ENCODE measurements at regions not wholly inside any gene's neighbourhood (a gene's known extent, or its start where the extent isn't known, plus 50 kb on each side); places are given as distances from the start of the nearest gene placed in this dataset.

GRCh38 chr12:114192013-114192412 is 213.9 kb downstream of the TBX5 start:
- Histone ChIP-seq H3K4me2 (ENCODE audit: low read length) (no peak overlapping the region), H3F3A (ENCODE audit: insufficient read depth, low read length, poor library complexity, severe bottlenecking) (no peaks in the 10 kb centered on the region), H3K36me3 (ENCODE audit: insufficient read depth, low read length) (no peaks in the 10 kb centered on the region), H3K4me3 (ENCODE audit: low read length) (no peak overlapping the region), H3K27me3 (ENCODE audit: insufficient read depth, low read depth, low read length) (no peaks in the 10 kb centered on the region), H3K79me2 (replicated peaks; ENCODE audit: insufficient read depth, low read length) (no peaks in the 10 kb centered on the region), H3K9me3 (ENCODE audit: low read length) (no peaks in the 10 kb centered on the region), H3K27ac (ENCODE audit: low read length) (no peak overlapping the region), H2AFZ (ENCODE audit: low read depth, low read length) (no peak overlapping the region), H4K20me1 (ENCODE audit: insufficient read depth) (no peaks in the 10 kb centered on the region), H3K9ac (ENCODE audit: low read length) (no peak overlapping the region), H3K9me2 (ENCODE audit: insufficient read depth, low read length) (no peaks in the 10 kb centered on the region)
- TF ChIP-seq POLR2AphosphoS5 (IDR thresholded peaks at IDR 0.05) (no peak), EZH2 (IDR thresholded peaks at IDR 0.05; ENCODE audit: borderline replicate concordance, insufficient read depth, low read length, poor library complexity, severe bottlenecking) (no peak), CTCF (IDR thresholded peaks at IDR 0.05; ENCODE audit: poor library complexity, severe bottlenecking) (no peak), SMC3 (conservative IDR thresholded peaks at IDR 0.05; ENCODE audit: poor library complexity) (no peak), MXI1 (conservative IDR thresholded peaks at IDR 0.05; ENCODE audit: poor library complexity, severe bottlenecking) (no peak)

DNA sequence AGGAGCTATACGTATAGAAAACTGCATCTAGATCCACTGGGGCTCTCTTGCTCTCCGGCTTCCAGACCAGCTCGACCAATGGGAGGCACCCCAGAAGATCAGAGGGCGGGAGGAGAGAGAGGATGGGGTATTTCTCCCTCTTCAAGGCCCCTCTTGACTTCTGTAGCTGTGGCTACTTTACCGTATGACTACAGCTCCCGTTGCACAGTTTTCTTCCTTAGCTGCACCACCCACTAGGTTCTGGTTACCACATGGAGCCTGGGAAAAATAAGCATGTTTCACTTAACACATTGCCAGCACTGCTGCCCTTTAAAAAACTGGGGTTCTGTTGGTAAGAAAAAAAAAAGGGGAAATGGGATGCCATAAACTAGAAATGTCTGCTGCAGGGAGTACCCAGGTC is 214.4 kb downstream of the TBX5 start:
- H3K79me2 ChIP-seq (replicated peaks; ENCODE audit: insufficient read depth, low read length): no peaks in the 10 kb centered on the region
- H4K20me1 ChIP-seq (ENCODE audit: insufficient read depth): no peaks in the 10 kb centered on the region
- no peaks in the 10 kb centered on the region for H3K36me3 ChIP-seq (ENCODE audit: insufficient read depth, low read length)
- no peak for TF ChIP-seq MXI1 (conservative IDR thresholded peaks at IDR 0.05; ENCODE audit: poor library complexity, severe bottlenecking)
- H3K9me2 ChIP-seq (ENCODE audit: insufficient read depth, low read length): no peaks in the 10 kb centered on the region
- H3K27me3 ChIP-seq (ENCODE audit: insufficient read depth, low read depth, low read length): no peaks in the 10 kb centered on the region
- H3K9ac ChIP-seq (ENCODE audit: low read length): no peak overlapping the region
- H3K4me3 ChIP-seq (ENCODE audit: low read length): no peak overlapping the region
- H3K9me3 ChIP-seq (ENCODE audit: low read length): no peaks in the 10 kb centered on the region
- no peaks in the 10 kb centered on the region for H3F3A ChIP-seq (ENCODE audit: insufficient read depth, low read length, poor library complexity, severe bottlenecking)
- no peak overlapping the region for H2AFZ ChIP-seq (ENCODE audit: low read depth, low read length)
- no peak overlapping the region for H3K27ac ChIP-seq (ENCODE audit: low read length)
- H3K4me2 ChIP-seq (ENCODE audit: low read length): no peak overlapping the region

- TF ChIP-seq, protein P1, sequence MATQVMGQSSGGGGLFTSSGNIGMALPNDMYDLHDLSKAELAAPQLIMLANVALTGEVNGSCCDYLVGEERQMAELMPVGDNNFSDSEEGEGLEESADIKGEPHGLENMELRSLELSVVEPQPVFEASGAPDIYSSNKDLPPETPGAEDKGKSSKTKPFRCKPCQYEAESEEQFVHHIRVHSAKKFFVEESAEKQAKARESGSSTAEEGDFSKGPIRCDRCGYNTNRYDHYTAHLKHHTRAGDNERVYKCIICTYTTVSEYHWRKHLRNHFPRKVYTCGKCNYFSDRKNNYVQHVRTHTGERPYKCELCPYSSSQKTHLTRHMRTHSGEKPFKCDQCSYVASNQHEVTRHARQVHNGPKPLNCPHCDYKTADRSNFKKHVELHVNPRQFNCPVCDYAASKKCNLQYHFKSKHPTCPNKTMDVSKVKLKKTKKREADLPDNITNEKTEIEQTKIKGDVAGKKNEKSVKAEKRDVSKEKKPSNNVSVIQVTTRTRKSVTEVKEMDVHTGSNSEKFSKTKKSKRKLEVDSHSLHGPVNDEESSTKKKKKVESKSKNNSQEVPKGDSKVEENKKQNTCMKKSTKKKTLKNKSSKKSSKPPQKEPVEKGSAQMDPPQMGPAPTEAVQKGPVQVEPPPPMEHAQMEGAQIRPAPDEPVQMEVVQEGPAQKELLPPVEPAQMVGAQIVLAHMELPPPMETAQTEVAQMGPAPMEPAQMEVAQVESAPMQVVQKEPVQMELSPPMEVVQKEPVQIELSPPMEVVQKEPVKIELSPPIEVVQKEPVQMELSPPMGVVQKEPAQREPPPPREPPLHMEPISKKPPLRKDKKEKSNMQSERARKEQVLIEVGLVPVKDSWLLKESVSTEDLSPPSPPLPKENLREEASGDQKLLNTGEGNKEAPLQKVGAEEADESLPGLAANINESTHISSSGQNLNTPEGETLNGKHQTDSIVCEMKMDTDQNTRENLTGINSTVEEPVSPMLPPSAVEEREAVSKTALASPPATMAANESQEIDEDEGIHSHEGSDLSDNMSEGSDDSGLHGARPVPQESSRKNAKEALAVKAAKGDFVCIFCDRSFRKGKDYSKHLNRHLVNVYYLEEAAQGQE (IDR thresholded peaks at IDR 0.05; ENCODE audit: borderline replicate concordance): no peak
- no peaks in the 10 kb centered on the region for H3K9me3 ChIP-seq (ENCODE audit: low read length)
- no peaks in the 10 kb centered on the region for H3K36me3 ChIP-seq (ENCODE audit: insufficient read depth, low read length)
Measured at GRCh38 chr12:114190971-114191370, 215.0 kb downstream of the TBX5 start.

More at GRCh38 chr12:114190971-114191370, 215.0 kb downstream of the TBX5 start:
- Histone ChIP-seq H4K20me1 (ENCODE audit: insufficient read depth) (no peaks in the 10 kb centered on the region), H3F3A (ENCODE audit: insufficient read depth, low read length, poor library complexity, severe bottlenecking) (no peaks in the 10 kb centered on the region), H3K27ac (ENCODE audit: low read length) (no peak overlapping the region), H2AFZ (ENCODE audit: low read depth, low read length) (no peak overlapping the region), H3K9ac (ENCODE audit: low read length) (no peak overlapping the region), H3K9me2 (ENCODE audit: insufficient read depth, low read length) (no peaks in the 10 kb centered on the region), H3K4me2 (ENCODE audit: low read length) (no peak overlapping the region), H3K79me2 (replicated peaks; ENCODE audit: insufficient read depth, low read length) (no peaks in the 10 kb centered on the region), H3K27me3 (ENCODE audit: insufficient read depth, low read depth, low read length) (no peaks in the 10 kb centered on the region), H3K4me3 (ENCODE audit: low read length) (no peak overlapping the region)

All from neural cell (in vitro differentiated cells).